Embryonic facial prominence (tissue), 1 donor: ENCODE measurements at regions not wholly inside any gene's neighbourhood (a gene's known extent, or its start where the extent isn't known, plus 50 kb on each side); places are given as distances from the start of the nearest gene placed in this dataset.

Experiments
- DNase-seq: peaks from one replicate; pipeline ENCODE4 v3.0.0-alpha.2; 2016; ENCODE audit errors: extremely low spot score

DNA sequence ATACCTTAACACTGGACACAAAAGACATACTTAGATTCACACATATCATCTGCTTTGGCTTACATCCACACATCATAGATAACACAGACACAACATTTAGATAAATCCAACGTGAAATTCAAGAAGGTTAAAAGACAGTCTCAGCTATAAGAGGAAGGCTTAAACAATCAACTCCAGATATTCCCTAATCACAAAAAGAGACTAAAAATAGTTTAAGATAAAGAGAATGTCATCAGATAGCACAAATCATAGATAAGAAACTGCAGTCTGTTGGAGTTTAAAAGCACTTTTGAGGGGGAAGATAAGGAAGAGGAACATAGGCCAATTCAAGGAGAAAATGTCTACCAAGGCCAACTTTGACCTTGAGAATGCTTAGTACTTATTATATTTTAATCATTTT, 504.8 kb downstream of the JRKL start:
- DNase-seq: no peak

DNA sequence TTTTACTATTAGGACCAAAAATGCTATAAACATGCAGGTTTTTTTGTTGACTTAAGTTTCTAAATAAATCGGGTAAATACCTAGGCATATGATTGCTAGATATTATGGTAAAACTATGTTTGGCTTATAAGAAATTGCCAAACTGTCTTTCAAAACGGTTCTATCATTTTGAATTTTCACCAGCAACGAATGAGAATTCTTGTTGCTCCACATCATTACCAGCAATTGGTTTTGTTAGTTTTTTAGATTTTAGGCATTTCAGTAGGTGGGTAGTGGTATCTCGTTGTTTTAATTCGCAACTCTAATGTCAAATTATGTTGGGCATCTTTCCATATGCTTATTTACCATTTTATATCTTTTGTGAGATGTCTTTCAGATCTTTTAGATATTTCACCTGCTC, 510.2 kb downstream of the JRKL start:
- no peak for DNase-seq

DNA sequence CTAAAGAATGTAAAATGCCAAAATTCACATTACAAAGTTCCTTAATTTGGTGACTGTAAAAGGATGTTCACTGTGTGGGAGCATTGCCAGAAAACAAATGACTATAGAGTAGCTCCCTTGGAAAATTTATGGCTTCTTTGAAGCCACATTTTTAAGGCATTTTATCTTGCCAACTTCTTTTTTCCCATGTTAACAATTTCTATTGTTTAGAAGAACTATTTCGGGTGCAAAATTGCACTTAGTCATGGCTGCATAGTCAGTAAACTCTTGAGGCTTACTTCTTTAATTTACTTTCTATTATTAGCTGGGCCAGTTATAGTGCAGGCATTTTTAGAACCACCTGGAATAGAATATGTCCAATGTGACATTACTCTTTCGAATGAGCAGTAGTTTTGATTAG, 515.3 kb downstream of the JRKL start:
- DNase-seq: no peak

DNA sequence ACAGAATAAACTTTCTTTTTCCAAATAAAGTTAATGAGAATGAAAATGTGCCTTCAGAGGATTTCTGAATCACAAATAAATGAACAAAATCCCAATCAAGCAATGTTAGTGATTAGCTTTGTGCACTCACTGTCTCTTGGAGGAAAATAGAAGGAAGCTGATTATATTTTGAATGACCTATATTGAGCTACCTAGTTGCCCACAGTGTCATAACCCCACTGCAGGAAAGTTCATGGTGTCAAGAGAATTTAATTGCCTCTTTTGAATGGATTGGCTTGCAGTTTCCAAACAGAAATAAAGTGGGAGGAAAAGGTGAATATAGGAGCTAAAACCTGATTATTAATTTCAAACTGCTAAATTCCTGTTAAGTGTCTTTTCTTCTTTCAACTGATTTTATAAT, 515.9 kb downstream of the JRKL start:
- no peak for DNase-seq

DNA sequence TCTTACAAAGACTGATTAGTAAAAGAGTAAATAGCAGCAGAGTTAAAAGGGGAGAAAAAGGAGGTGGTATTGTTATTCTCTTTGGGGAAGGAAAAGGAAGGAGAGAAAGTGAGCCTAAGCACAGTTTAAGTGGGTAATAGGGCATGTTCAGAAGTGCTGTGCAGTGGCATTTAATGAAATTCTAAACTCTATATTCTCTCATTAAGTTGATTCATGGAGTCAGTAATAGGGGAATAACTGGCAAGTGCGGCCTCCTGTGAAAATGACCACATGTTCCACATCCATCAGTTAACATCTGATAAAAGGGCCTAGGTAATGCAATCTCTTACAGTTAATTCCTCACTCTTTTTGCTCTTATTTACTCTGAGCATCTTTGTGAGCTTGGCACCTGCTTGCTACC, 516.7 kb downstream of the JRKL start:
- no peak for DNase-seq

DNA sequence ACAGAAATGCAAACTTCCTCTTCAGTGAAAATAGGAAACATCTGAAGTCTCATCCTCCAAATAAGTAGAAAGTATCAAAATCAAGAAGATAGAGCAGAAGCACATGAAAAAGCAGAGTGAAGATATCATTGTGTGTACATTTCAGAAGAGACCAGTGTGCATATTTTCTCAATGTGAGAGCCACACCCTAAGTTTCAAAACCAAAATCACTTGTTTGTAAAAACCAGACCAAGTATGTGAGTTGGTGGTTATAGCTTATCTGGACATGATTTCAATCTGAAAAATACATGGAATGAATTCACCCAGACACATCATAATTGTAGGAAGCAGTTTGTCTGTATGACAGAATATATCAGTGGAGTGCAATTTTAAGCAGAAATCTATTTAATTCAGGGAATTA, 536.0 kb downstream of the JRKL start:
- DNase-seq: no peak

DNA sequence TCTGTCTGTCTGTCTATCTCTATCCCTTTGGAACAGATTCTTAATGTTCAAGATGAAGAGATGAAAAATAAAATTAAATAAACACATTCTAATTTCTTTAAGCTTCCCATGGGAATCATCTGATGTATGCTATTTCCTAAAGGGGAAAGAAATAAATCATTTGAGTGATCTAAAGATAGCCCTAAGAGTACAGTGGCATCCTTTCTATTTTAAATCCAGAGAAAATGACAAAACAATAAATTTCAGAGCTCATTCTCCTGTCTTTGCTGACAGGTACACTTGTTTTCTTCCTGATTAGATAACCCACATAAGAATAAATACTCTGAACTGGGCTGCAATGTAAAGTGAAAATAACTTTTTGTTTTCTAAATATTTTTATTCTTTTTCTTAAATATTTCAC, 550.4 kb downstream of the JRKL start:
- DNase-seq: no peak

DNA sequence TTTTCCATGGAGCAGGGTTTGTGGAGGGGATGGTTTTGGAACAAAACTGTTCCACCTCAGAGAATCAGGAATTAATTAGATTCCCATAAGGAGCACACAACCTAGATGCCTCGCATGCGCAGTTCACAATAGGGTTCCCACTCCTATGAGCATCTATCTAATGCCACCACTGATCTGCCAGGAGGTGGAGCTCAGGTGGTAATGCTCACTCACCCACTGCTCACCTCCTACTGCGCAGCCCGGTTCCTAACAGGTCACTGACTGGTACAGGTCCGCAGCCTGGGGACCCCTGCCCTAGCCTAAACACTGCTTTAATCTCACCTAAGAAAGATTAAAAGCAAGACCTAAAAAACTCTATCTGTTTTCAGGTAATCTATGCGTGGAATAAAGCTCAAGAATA, 553.0 kb downstream of the JRKL start:
- no peak for DNase-seq

DNA sequence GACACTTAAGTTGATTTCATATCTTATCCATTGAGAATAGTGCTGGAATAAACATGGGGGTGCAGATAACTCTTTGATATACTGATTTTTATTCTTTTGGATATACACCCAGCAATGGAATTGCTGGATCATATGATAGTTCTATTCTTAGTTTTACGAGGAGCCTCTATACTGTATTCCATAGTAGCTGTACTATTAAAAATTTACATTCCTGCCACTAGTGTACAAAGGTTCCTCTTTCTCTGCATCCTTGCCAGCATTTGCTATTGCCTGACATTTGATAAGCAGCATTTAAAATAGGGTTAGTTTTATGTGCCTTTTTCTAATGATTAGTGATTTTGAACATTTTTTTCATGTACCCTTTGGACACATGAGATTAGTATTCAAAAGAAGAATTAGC, 554.2 kb downstream of the JRKL start:
- no peak for DNase-seq

DNA sequence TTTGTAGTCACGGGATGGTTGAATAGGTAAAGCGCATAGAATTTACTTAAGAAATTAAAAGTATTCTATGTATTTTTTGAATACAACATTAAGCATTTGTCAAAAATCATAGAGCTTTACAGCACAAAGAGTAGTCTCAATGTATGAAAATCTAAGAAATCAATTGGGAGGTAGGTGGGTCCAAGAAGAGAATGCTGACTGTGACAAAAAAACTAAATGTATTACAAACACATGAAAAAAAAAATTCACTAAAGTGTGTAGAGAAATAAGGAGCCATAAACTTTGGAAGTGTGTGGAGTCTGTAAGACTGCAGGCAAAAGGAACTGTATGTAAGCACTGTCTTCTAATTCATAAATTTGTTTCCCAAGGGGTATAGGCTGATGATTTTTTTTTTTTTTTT, 558.3 kb downstream of the JRKL start:
- no peak for DNase-seq

DNA sequence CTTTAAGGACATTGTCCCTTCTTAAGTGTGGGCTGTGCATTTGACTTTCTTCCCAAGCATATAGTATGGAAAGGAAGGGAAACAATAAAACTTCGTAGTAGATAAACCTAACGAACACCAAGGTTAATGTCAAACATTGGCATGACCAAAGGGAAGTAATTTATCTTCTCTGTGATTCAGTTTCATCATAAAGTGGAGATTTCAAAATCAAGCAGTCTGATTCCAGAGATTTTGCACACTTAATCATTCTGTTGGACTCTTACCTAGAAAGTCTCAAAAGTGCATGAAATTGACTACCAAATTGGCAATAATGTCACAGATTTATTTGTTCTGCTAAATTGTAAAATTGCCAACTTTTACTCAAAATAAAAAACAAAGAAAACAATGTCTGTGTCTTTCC, 559.7 kb downstream of the JRKL start:
- no peak for DNase-seq

DNA sequence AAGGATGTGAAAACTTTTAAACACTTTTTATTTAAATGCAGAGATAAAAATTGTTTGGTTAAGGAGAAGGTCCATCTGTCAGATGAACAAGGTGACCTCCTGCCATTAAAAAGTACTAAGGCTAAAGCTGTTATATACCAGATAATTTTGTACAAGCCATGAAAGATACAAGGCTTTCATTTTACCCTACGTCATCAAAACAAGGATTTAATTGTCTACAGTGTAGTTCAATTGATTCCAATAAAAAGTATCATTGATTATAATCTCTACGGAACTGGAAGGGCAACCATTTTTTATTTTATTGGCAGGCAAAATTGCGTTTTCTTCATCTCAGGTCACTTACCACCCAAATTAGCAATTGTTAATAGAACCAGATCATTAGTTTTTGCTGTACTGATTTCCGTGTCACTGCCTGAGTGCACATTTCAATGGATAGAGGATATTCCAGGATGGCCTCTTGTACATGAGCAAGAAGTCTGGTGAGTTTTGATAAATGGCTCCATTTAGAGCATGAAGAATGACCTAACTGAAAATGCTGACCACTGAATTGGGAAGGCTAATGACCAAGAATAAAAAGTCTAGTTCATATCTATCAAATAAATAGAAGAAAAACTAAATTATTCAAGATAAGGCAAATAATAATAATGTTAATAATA, 564.9 kb downstream of the JRKL start:
- DNase-seq: no peak

DNA sequence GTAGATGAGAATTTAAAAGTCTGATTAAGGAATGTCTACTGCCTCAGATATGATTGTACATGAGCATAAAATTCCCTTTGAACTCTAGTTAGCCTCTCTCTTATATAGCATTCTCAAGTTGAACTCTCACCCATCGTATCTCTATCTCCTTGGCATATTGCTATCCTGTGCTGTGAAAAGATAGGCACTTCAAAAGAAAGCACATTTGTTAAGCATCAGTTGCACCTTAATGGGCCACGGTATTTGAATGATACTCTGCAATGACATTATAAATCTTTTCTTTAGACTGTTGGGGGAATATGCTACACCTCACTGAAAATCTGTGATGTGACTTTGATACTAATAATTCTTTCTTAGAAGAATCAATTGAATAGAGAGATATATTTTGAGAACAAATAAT, 570.7 kb downstream of the JRKL start:
- DNase-seq: no peak

DNA sequence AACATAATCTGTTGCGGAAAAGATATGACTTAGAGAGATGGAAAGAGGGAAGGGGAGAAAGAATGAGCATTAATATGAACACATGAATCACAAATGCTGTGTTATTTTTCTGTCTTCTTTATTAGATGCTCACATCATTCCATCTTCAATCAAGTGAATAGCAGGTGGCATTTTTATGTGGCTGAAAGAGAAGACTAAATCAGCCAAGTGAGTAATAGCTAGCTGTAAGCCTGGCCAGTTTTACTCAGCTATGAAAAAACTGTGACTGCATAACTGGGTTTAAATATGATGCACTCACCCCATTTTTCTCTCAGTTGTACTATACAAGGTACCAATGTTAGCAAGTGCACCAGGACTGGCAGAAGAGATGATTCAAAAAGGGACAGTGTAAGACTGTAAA, 571.1 kb downstream of the JRKL start:
- no peak for DNase-seq

DNA sequence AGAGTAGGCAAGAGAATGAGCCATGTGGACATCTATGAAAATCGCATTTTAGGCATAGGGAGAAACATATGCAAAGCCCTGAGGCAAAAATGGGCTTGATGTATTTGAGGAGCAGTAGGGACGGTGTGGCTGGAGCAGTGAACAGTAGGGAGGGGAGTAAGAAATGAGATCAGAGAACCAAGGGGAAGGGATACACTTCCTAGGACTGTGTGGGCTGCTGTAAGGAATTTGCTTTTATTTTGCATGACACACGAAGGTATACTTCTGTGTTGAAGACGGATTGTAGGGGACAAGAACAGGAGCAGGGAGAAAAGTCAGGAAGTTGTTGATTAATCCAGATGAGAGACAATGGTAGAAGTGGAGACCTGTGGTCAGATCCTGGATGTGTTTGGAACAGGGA, 572.1 kb downstream of the JRKL start:
- DNase-seq: no peak

DNA sequence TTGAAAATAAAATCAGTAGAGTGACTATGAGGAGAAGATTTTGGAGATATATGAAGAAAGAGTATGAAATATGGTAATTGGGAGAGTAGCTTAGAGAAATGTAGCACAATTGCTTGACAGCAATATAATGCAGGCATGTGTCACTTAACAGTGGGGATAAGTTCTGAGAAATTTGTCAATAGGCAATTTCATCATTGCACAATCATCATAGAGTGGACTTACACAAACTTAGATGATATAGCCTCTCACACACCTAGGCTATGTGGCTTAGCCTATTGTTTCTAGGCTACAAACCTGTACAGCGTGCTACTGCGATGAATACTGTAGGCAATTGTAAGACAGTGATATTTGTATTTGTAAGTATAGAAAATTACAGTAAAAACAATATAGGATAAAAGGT, 573.6 kb downstream of the JRKL start:
- DNase-seq: no peak

DNA sequence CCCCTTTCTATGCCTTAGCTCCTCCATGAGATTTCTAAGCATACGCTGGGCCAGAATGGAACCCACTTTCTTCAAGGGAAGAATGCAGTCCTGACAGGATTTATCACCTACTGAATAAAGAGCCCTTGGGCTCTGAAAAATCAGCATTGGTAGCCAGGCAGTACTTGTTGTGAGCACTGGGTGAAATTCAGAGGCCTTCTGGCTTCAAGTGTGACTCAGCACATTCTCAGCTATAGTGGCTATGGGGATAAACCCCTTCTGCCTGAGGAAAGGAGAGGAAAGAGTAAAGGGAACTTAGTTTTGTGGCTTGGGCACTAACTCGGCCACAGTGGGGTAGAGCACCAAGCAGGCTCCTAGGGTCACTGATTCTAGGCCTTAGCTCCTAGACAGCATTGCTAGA, 574.8 kb downstream of the JRKL start:
- DNase-seq: no peak

DNA sequence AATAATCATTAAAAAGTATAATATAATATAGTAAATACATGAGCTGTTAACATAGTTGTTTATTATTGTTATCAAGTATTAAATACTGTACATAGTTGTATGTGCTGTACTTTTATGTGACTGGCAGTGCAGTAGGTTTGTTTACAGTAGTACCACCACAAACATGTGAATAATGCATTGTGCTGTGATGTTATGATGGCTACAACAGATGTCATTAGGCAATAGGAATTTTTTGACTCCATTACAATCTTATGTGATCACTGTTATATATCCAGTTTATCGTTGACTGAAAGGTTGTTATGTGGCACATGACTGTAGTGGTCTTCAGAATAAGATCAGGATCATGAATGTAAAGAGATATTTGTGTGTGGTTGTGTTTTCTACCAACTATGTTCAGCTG, 577.8 kb downstream of the JRKL start:
- DNase-seq: no peak

DNA sequence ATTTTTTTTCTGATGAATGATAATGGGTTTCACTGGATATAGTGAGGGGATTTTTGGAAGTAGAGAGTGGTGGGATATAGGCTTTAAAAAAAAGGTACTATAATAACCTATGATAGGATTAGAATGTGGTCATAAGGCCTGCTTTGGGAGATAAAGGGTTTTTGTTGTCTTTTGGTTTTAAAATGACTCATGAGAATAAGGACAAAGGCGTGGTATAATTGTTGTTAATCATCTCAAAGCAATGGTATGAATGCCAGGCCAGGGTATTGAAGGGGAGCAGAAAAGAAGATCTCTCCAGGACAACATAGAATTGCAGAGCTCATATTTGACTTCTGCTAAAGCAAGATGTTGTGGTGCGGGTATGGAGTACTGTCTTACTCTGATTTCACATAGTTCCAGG, 579.4 kb downstream of the JRKL start:
- no peak for DNase-seq

DNA sequence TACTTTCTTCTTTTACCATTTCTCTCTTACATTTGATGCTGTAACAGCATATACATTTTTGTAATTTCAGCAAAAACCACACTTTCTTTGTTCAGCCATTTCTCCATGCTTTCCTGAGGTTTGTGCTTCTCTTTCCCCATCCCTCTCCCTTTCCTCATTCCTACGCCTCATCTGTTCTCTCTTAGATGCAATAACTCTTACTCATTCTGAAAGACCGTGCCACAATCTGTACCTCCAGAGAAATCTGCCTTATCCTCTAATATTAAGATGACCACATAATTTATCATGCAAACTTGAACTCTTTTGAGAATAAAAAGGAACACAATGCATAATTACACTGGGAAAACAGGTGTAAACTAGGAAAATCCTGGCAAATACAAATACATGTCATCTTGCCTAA, 588.9 kb downstream of the JRKL start:
- no peak for DNase-seq

DNA sequence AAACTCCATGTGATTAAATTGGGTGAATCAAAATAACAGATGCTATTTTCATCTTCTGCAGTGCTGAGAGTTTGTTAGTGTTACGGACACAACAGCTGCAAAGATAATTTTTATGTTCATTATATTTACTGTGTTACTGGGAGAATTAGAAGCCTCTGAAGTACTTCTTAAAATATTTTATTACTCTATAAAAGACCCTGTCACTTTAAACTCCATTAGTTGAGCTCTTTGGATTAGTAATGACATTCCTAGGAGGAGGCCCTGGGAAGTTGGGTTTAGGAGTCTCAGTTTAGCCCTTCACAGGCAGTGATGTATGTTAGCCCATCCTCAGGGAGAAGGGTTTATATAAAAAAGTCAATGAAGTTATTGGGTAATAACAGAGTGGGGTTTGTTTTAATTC, 596.7 kb downstream of the JRKL start:
- no peak for DNase-seq

DNA sequence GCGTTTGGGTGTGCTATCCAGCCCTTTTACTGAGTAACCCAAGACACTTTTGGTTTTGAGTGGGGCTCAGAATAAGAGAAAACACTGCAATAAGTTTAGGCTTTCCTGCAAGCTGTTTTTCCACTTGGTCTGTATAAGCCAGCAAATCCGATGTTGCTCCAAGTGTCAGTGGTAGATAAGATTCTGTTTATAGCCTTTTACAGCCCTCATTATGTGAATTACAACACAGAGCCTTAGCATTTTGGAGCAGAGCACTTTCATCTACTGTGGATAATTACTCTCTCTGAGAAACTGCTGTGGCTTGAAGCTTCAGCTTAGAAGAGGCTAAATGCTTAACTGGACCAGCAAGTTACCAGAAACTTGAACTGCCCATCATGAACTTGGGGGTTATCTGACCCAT, 601.1 kb downstream of the JRKL start:
- no peak for DNase-seq

DNA sequence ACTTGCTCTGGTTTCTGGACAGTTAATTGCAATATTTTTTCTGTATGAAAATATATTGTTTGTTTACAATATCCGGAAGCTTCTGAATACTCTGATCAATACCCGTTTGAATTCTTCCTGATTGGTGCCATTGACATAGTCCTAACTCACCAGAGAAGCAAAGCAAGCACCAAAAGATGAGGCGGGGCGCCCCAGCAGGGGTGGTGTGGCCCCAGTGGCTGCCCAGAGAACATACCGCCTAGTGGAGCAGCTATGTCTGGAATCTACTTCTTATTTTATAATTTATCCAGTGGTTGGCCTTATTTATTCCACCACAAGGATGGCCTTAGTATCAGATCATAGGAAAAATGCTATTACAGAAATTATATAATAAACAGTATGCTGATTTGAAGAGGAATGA, 610.7 kb downstream of the JRKL start:
- DNase-seq: no peak

DNA sequence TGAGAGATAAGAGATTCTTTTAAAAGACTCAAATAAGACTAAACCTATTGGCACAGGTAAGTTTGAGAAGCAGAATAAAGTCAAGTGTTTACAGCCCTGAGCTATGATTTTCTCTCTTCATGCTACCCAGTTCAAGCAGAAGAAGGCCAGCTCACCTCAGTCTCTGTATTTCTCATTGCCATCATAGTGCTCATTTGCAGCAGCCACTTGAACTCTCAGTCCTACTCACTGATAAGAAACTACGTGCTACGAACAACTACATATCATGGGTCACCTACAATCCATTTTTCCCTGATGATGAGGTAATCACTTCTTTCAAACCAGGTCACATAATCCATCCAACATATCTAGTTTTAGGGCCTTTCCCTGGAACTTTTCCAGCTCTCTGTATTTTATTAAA, 617.5 kb downstream of the JRKL start:
- no peak for DNase-seq

DNA sequence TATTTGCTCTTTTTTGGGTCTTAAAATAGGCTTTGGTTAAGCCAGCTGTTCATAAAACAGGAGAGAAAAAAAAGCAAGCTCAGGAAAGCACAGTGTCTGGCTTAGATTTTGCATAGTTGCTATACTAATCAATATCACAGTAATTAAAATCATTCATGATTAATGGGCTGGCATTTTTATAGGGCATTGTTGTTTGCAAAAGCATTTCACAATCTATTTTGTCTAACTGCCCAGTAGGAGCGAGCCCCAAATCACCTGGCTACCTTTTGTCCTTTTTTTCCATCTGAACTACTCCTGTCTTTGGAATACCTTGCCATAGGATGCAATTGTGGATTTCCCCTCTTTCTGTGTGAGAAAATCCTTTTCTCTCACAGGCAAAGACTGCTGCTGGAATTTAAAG, 619.8 kb downstream of the JRKL start:
- no peak for DNase-seq
